Parathyroid adenoma (tissue), 2 donors: ENCODE measurements at regions not wholly inside any gene's neighbourhood (a gene's known extent, or its start where the extent isn't known, plus 50 kb on each side); places are given as distances from the start of the nearest gene placed in this dataset.

Experiments
- H2AFZ ChIP-seq: fragments of 300-600 bp; sonication (generic); one replicate; pipeline ENCODE4 v1.7.0; 2017; ENCODE audit warnings: antibody characterized with exemption, mild to moderate bottlenecking
- H3K27ac ChIP-seq: fragments of 300-600 bp; sonication (generic); one replicate; pipeline ENCODE4 v1.7.0; 2017
- H3K27me3 ChIP-seq: fragments of 300-600 bp; sonication (generic); one replicate; pipeline ENCODE4 v1.7.0; 2017; ENCODE audit warnings: low read length; ENCODE audit not compliant: control insufficient read depth, insufficient read depth
- H3K36me3 ChIP-seq: fragments of 300-600 bp; sonication (generic); one replicate; pipeline ENCODE4 v1.7.0; 2017; ENCODE audit warnings: low read length; ENCODE audit not compliant: control insufficient read depth, insufficient read depth
- H3K4me1 ChIP-seq: fragments of 300-600 bp; sonication (generic); one replicate; pipeline ENCODE4 v1.7.0; 2017; ENCODE audit warnings: control low read depth
- H3K4me2 ChIP-seq: fragments of 300-600 bp; sonication (generic); one replicate; pipeline ENCODE4 v1.7.0; 2017; ENCODE audit warnings: low read length
- H3K4me3 ChIP-seq: fragments of 300-600 bp; sonication (generic); one replicate; pipeline ENCODE4 v1.7.0; 2017; ENCODE audit warnings: low read depth, low read length
- H3K79me2 ChIP-seq: fragments of 300-600 bp; sonication (generic); one replicate; pipeline ENCODE4 v1.7.0; 2017; ENCODE audit warnings: control low read depth
- H3K9ac ChIP-seq: fragments of 300-600 bp; sonication (generic); one replicate; pipeline ENCODE4 v1.7.0; 2017; ENCODE audit warnings: mild to moderate bottlenecking
- H3K9me3 ChIP-seq: fragments of 300-600 bp; sonication (generic); one replicate; pipeline ENCODE4 v1.7.0; 2017; ENCODE audit warnings: low read length; ENCODE audit not compliant: control insufficient read depth
- TF ChIP-seq, protein P1 (sequence below): fragments of 300-600 bp; sonication (generic); IDR thresholded peaks from one replicate; pipeline ENCODE4 v1.7.0; 2017; ENCODE audit warnings: antibody characterized with exemption, mild to moderate bottlenecking
- donor health status: primary hyperparathyroidism.

DNA sequence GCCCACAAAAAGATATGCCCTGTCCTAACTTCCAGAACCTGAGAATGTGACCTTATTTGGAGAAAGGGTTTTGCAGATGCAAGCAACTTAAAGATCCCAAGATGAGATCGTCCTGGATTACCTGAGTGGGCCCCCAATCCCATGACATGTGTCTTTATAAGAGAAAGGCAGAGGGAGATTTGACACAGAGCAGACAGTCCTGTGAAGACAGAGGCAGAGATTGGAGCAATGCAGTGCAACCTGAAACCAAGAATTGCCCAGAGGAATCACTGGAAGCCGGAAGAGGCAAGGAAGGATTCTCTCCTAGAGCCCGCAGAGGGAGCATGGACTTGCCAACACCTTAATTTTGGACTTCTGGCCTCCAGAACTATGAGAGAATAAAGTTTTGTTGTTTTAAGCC, 171.5 kb downstream of the SMIM20 start:
- Histone ChIP-seq H3K9me3 (no peaks in the 10 kb centered on the region), H3K79me2 (no peaks in the 10 kb centered on the region), H3K9ac (no peak overlapping the region), H2AFZ (no peak overlapping the region), H3K27ac (no peak overlapping the region), H3K27me3 (no peaks in the 10 kb centered on the region), H3K4me3 (no peak overlapping the region), H3K4me2 (no peak overlapping the region), H3K4me1 (no peaks in the 10 kb centered on the region), H3K36me3 (no peaks in the 10 kb centered on the region)
- TF ChIP-seq, protein P1, sequence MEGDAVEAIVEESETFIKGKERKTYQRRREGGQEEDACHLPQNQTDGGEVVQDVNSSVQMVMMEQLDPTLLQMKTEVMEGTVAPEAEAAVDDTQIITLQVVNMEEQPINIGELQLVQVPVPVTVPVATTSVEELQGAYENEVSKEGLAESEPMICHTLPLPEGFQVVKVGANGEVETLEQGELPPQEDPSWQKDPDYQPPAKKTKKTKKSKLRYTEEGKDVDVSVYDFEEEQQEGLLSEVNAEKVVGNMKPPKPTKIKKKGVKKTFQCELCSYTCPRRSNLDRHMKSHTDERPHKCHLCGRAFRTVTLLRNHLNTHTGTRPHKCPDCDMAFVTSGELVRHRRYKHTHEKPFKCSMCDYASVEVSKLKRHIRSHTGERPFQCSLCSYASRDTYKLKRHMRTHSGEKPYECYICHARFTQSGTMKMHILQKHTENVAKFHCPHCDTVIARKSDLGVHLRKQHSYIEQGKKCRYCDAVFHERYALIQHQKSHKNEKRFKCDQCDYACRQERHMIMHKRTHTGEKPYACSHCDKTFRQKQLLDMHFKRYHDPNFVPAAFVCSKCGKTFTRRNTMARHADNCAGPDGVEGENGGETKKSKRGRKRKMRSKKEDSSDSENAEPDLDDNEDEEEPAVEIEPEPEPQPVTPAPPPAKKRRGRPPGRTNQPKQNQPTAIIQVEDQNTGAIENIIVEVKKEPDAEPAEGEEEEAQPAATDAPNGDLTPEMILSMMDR: no peak

DNA sequence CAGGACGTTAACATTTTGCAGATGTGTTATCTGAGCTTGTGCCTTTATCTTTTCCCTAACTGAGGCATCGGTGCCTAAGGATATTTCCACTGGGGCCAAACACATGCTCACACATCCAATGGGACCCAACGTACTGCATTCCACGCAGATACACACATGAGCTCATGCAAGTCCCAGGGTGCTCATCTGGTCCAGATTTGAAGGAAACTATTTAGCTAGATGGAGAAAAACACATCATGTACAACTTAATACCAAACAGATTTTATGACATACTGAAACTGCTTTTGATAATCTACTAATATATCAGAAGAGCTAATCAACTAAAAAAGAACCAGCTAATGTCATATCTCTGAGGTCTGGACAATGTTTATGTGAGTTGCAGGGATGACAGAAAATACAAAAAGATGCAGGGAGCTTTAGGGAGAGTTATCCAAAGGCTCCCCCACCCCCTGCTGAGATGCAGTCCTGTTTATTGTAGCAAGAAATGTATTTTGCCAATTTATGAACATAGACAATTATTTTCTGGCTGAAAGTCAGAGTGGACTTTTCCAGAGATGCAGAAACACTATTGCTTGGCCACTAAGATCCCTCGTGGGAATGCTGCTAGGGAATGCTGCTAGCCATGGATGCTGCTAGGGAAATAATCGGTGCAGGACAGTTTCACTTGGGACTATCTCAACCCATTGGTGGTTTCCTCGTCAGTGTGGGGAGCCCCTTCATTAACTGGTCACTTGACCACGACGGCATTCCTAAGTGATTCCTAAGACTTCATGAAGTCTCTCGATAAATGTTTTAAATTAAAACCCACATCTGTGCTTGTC, 172.8 kb downstream of the SMIM20 start:
- Histone ChIP-seq H3K9ac (no peak overlapping the region), H3K4me3 (no peak overlapping the region), H3K36me3 (no peaks in the 10 kb centered on the region), H2AFZ (no peak overlapping the region), H3K4me1 (no peaks in the 10 kb centered on the region), H3K79me2 (no peaks in the 10 kb centered on the region), H3K4me2 (no peak overlapping the region), H3K27me3 (no peaks in the 10 kb centered on the region), H3K27ac (no peak overlapping the region), H3K9me3 (no peaks in the 10 kb centered on the region)
- TF ChIP-seq, protein P1: no peak

DNA sequence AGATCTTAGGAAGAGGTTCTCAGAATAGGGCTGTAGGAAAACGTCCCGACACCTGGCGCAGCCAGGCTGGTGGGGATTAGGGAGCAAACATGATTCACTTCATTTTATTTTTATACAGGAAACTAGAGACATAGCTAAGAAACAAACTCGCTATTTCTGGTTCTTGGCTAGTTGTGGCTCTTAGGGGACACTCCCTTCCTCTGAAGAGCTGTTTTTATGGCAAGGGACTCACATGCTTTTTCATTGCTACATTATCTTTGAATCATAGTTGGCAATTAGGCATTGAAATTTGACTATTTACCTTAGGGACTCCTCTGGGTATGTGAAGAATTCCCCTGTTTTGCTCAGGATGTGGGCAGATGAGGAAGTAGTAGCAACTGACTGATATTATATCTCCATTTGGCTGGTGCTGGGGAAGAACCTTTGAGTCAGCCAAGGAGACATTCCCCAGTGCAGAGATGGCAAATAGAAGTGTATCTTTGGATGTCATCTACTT, 174.5 kb downstream of the SMIM20 start:
- Histone ChIP-seq H3K27me3 (no peaks in the 10 kb centered on the region), H3K4me1 (no peaks in the 10 kb centered on the region), H3K4me2 (no peak overlapping the region), H3K79me2 (no peaks in the 10 kb centered on the region), H3K27ac (no peak overlapping the region), H3K9me3 (no peaks in the 10 kb centered on the region), H3K4me3 (no peak overlapping the region), H2AFZ (no peak overlapping the region), H3K36me3 (no peaks in the 10 kb centered on the region), H3K9ac (no peak overlapping the region)
- TF ChIP-seq, protein P1: no peak

DNA sequence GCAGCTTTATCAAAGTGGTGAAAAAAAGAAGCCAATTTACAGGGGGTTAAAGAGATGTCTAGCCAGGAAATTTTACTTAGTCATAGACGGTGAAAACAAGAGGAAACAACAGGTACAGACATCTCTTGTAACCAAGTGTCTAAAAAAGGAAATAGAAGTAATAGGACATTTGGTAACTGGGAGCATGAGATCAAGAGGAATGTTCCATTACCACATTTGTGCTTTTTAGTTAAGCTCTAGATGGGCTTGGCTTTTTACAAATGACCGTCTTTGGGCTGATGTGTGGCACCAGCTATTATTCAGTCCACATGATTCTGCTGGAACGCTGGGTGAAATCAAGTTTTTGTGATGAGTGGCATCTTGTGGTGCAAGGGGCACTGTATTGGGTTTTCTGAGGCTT, 179.5 kb downstream of the SMIM20 start:
- no peak overlapping the region for H3K4me2 ChIP-seq
- no peak overlapping the region for H3K9ac ChIP-seq
- H3K4me1 ChIP-seq: no peaks in the 10 kb centered on the region
- H3K4me3 ChIP-seq: no peak overlapping the region
- TF ChIP-seq, protein P1: no peak
- no peaks in the 10 kb centered on the region for H3K79me2 ChIP-seq
- H2AFZ ChIP-seq: no peak overlapping the region
- no peaks in the 10 kb centered on the region for H3K9me3 ChIP-seq
- H3K27ac ChIP-seq: no peak overlapping the region
- no peaks in the 10 kb centered on the region for H3K27me3 ChIP-seq
- H3K36me3 ChIP-seq: no peaks in the 10 kb centered on the region

DNA sequence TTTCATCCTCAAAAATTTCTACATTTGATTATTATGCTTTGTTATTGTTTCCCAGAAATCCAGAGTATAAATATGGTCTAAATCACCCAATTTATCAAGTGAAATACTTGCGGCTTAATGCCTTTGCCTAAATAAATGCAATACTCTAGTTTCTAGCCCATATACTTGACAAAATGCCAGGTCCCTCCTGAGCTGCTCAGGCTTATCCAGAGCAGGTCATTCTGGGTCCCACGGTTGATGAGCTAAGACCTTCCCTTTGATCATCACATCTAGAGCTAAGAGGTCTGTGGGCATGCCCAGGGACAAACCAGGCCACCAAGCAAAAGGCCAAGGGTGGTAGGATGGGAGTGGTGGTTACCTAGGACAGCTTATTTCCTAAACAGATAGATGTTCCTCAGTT, 180.1 kb downstream of the SMIM20 start:
- Histone ChIP-seq H3K4me3 (no peak overlapping the region), H3K4me1 (no peaks in the 10 kb centered on the region), H2AFZ (no peak overlapping the region), H3K4me2 (no peak overlapping the region), H3K27me3 (no peaks in the 10 kb centered on the region), H3K9ac (no peak overlapping the region), H3K79me2 (no peaks in the 10 kb centered on the region), H3K9me3 (no peaks in the 10 kb centered on the region), H3K36me3 (no peaks in the 10 kb centered on the region), H3K27ac (no peak overlapping the region)
- TF ChIP-seq, protein P1: no peak
